GDM1 (cell line): ENCODE measurements at regions not wholly inside any gene's neighbourhood (a gene's known extent, or its start where the extent isn't known, plus 50 kb on each side); places are given as distances from the start of the nearest gene placed in this dataset.
"Not testable (repeated sequence)": the region's sequence is repeated elsewhere in the genome, so short reads cannot be mapped to it uniquely, and the experiment has no call there.

ENCODE experiments used
- DNase-seq: peaks from one replicate; lab custom pipeline; 2025; lab: John Stamatoyannopoulos, UW

DNA sequence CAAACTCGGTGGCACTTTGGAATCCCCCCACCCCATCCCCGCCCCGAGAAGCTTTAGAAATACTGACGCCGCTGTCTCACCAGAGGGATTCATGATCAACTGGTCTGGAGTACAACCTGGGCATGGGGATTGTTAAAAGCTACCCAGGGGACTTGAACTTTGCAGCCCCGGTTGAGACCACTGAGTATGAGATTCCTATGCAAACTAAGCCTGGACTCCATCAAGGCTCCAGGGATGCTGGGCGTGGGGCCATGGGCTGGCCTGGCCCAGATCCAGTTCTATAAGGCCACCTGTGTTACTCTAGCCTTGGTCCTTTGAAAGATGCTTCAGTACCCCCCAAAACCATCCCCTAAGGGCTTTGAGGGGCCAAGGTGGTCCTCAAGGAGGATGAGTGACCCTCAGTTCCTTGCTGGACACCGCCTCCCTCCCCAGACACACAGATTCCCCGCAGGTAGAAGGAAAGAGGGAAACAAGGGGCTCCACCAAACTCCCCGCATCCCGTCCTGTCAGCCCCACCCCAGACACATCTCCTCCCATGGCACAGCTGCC lies 68.5 kb downstream of the MRPL36 start:
- DNase-seq: no peak

DNA sequence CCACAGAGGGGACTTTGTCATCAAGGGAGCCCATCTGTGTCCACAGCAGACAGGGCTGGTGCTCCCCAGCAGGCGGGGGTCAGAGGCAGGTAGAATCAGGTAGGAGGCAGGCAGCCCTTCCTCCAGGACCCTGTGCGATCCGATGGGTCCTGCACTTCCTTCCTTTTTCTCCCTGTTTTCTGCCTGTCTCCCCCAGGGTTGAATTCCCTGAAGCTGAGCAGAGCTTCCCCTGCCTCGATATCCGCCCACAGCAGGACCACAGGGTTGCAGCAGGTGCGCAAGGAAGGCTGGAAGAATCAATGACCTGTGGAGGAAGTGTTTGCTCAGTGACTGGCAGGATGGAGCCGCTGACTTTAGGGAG lies 69.2 kb downstream of the MRPL36 start:
- no peak for DNase-seq

DNA sequence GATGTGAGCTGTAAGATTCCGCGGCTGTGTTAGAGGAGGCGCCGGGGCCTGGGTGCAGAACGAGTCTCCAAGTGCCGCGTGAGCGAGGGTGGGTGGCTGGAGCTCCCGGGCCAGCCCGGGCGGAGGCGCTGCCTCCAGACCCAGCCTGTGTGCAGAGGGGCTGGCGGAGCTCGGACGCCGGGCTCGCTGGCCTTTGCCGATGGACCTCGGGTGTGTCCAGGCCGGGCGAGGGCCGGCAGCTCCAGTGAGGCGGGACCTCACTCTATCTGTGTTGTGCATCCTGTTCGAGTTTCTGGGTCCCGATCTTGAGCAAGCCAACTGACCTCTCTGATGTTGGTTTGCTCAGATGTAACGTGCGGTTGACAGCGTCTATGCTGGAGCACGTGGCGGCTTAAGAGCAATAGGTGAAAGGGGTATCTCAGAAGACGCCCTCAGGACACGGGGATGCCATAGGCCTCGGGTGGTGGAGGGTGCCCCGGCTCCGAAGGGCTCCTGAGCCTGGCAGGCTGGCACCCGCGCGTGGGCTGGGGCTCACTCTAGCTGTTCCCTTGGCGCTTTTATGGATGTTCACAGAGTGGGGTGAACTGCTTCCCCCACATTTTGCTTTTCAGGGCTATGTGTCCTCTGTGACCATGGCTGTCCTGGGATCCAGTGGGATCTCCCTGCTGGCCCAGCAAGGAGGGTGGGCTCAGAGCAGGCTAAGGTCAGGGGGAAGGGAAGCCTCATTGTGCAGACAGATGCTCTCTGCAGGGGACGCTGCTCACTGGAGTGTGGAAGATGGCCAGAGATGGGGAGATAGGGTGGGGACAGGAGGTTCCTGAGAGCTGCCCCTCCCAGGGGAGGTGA lies 69.8 kb downstream of the MRPL36 start:
- DNase-seq: no peak

DNA sequence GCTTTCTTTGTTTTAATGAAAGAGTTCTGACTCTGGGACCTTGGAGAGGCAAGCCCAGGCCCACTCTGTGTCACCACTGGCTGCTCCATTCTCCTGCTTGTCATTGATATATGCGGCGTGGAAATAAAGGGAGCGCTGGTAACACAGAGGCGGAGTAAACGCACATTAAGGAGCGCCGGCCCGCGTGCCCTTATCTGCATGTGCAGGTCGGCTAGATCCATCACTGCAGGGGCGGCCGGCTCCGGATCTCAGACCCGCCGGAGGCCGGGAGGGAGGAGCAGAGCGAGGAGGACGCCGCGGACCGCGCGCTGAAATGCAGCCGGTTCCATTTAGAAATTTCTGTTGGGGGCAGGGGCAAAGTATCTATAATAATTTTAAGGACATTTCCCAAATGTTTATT lies 70.8 kb downstream of the MRPL36 start:
- DNase-seq: no peak

DNA sequence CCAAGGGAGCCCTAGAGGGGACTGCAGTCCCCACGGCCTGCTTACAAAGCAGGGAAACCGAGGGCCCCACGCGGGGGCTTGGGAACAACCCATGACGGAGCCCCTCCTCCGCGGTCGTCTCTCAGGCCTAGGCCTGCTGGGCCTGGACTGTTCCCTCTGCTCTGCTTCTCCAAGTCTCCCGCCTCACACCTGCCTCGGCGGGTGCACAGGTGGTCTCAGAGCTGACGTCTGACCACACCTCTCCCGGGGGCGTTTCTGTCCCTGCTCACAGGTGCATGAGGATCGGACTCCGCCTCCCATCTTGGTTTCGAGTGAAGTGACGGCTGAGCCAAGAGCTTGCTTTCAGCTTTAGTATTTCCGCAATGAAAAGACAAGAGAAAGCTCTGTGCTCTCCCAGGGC lies 72.1 kb downstream of the MRPL36 start:
- DNase-seq: no peak

DNA sequence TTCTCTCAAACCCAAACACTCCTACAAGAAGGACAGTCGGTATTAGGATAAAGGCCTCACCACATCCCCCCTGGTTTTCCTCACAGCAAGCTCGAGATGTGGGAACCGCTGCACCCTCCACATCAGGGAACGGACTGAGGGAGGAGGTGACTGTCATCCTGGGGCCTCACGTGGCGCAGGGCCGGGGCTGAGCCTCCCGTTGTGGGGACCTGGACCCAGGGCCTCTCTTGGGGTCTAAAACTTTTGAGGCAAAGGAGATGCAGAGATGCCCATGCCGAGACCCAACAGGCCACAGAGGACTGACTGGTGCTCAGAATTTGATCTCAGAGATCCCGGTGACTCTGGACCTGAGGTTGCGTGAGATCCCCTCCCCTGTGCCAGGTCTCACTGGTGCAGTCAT lies 72.7 kb downstream of the MRPL36 start:
- DNase-seq: no peak

DNA sequence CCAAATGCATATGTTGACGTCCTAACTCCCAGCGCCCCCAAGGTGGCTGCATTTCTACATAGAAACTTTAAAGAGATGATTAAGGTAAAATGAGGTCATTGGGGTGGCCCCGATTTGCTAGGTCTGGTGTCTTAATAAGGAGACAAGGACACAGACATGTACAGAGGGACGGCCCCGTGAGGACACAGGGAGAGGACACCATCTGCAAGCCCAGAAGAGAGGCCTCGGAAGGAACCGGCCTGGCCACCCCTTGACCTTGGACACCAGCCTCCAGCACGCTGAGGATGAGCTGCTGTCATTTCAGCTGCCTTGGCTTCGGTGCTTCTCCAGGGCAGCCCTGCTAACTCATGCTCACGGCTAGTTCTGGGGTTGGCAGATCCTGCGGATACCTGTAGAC lies 73.2 kb downstream of the MRPL36 start:
- DNase-seq: no peak

DNA sequence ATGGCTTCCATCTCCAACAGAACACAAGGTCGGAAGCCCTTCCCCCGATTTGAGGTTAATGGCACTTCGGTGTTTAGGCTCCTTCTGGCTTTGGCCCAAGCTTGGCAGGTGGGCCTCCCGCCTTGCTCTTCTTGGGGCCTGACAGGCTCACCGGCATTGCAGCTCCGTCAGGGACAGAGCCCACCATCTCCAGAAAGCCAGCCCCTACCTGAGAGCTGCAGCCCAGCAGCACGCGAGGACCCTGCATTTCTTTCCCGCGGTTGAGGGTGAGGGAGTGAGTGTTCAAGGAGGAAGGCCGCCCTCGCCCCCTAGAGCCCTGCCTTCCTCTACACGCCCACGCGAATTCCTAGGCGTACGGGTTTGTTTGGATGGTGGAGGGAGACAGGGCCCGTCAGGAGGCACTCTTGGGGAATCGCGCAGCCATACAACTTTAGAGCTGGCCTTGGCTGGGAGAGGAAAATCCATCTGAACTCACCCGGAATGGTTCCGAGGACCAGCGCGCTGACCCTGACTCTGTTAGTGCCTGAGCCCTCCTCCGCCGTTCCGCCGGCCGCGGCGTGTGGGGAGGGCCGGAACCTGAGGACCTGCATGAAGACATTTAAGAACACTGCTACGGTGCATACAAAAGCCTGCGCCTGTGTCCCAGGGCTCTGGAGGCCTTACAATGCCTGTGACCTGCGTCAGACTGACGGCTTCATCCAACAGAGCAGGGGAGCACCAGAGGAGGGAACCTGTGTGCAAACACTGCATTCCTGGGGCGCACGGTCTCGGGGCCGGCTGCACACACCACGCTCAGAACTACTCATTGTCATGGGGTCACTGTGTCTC lies 73.8 kb downstream of the MRPL36 start:
- DNase-seq: no peak

DNA sequence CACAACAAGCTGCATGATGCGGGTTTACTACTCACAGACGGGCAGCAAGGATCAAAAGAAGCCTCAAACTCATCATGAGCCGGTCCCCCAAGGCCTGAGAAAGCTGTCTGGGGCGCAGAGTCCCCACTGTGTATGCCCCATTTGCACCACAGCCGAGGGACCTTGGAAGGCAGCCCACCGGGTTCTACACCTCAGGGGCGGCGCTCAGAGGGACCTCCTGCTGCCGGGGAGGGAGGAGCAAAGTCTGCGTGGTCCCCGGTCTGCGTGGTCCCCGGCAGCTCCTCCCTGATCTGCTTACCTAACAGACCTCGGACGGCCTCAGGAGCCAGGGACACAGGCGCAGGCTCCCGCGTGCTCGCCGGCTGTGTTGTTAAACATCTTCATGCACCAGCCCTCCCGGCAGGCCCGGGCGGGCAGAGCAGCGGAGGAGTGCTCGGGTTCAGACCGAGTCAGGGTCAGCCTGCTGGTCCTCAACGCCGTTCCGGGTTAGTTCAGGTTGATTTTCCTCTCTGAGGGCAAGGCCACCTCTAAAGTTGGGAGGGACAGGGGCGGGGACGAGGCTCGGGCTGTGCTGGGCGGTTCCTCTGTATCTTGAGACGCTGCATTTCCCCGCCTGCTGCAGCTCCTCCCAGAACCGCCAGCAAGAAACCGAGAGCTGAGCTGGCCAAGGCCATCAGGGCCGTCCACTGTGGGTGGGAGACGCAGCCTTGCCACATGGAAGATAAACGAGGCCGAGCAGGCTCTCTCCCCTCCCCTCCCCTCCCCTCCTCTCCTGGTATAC lies 74.6 kb downstream of the MRPL36 start:
- no peak for DNase-seq

DNA sequence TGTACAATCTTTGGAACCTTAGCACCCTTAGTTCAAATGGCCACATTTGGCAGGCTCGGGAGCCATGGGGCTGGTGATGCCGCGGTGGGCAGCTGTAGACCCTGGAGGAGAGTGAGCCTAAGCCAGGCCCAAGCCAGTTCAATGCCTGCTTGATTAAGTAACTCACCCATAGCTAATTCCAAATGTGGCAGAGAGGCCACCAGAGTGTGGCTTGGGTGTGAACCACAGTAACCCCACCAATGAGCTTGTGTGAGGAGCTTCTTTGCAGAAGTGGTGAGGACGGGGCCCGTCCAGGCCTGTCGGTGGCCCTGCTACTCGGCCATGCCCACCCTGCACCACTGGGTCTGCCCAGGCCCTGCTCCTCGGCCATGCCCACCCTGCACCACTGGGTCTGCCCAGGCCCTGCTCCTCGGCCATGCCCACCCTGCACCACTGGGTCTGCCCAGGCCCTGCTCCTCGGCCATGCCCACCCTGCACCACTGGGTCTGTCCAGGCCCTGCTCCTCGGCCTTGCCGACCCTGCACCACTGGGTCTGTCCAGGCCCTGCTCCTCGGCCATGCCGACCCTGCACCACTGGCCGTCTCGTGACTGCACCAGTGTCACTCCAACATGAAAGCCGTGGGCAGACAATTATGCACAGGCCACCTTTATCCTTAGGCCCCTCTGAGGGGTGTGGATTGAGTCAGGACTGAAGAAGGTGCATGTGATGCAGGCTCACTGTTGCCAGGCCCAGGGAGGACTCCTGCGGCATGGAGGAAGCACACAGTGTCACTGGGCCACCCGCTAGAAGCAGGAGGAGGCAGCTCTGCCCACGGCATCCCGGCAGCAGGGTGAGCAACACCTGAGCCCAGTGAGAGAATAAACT lies 75.4 kb downstream of the MRPL36 start:
- DNase-seq: no peak

DNA sequence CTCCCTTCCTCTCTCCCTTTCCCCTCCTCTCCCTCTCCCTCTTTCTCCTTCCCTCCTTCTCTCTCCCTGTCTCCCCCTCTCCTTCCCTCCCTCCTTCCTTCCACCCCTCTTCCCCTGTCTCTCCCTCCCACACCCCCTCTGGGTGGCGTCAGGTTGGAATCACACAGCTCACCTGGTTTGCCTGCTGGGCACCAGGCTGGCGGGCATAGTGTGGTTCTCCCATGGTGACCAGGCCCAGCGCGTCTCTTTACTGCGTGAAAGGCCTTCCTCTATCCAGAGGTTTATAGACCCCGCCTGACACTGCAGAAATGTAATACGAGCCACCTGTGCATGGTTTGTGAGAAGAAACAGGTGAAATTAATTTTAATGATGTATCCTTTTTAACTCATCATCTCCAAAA lies 76.2 kb downstream of the MRPL36 start:
- no peak for DNase-seq

DNA sequence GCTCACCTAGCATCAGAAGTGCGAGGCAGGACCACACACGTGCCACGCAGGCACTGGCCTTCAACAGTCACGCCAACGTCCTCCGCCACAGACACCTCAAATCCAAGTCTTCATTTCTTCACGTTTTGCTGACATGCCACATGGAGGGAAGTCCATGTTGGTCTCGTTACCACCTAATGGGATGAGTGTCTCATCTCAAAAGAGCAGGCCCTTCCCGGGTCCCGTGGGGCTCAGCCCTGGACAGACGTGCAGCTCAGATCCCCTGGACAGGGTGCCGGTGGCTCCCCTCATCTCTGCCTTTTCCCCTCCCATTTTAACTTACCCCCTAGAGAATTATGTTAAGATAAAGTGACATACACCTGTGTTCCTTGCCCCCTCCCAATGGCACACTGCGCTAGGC lies 76.8 kb downstream of the MRPL36 start:
- DNase-seq: no peak

DNA sequence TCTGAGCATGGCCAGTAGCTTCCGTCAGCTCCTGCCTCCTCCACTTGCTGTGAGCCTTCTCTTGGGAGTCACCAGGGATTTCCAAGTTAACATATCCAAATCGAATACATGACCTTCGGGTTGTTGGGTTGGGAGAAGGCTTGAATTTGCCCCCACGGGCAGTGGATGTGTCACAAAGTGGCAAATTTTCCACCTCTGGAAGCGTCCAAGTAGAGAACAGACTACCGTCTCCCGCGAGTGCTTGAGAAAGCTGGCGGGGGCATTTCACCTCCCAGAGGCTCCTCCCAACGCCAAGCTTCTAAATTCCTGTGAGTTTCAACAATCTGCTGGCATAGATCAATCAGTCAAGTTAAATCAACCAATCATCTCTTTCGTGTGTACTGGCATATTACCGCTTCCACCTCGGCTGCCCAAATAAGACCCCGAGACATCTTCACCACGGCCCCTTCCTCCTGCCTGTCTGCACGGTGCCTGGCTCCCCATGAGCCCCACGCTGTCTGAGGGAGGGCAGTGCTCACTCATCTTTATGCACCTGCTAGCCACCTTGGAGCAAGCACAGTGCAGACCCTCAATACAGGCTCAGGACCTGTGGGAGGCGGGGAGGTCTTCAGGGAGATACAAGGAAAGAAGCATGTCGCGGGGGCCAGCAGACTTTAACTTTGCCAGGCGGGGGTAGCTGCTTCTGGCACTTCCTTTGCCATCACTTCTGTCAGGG lies 79.1 kb downstream of the MRPL36 start:
- DNase-seq: no peak

DNA sequence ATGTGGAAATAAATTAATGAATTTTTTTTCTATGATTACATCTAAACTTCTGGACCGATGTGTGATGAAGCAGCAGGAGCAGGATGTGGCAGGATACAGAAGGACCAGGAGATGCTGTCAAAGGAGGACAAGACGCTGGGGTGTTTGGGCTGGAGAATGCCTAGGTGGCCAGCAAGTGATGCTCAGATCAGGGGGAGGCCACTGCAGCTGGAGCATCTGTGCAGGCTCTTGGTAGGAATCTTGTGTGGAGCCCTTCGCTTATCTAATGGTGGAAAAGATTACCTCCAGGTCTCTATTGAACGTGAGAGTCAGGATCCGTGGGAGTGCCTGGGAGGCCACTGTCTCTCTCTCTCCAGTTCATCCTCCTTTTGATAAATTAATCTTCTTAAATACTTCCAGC lies 79.8 kb downstream of the MRPL36 start:
- DNase-seq: no peak

DNA sequence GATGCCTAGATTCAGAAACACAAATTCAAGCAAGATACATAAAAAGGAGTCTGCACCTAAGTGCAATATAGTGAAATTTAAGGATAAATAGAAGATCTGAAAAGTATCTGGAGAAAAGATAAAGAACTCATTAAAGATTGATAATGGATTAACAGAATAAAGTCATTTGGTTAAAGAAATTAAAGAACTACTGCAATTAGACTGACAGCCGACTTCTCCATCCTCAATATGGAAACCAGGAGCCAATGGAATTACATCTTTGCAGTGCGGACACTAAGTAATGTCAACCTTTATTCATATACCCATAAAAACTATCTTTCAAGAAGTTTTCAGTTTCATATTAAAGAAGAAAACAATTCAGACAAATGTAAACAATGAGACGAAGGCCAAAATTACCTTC lies 81.0 kb downstream of the MRPL36 start:
- no peak for DNase-seq

DNA sequence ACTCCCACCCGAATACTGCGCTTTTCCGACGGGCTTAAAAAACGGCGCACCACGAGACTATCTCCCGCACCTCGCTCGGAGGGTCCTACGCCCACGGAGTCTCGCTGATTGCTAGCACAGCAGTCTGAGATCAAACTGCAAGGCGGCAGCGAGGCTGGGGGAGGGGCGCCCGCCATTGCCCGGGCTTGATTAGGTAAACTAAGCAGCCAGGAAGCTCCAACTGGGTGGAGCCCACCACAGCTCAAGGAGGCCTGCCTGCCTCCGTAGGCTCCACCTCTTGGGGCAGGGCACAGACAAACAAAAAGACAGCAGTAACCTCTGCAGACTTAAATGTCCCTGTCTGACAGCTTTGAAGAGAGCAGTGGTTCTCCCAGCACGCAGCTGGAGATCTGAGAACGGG lies 89.5 kb downstream of the MRPL36 start:
- DNase-seq: not testable (repeated sequence)

DNA sequence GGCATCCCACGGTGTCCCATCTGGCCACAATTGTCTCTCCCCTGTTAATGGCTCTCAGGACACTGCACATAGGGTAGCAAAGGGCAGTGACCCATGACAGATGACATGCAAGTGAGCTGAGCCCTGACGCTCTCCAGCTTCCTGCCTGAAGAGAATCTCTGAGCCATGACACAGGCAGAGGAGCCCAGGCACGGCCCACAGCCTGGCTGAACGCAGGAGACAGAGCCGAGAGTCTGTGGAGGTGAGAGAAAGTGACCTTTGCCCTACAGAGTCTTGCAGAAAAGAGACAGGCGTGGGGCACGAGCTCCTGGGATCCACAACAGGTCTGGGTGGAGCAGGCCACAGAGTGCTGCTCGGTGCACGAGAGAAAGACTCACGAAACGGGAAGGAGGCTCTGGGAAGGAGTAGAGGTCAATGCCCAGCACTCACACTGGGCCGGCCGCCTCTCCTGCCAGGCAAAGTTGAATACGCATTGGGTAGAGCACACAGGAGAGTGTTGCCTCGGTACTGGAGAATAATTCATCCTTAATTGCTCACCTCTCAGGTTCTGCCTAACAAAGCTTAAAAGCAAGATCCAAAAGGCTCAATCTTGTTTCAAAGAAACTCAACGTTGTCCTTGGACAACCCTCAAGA lies 90.3 kb downstream of the MRPL36 start:
- no peak for DNase-seq

DNA sequence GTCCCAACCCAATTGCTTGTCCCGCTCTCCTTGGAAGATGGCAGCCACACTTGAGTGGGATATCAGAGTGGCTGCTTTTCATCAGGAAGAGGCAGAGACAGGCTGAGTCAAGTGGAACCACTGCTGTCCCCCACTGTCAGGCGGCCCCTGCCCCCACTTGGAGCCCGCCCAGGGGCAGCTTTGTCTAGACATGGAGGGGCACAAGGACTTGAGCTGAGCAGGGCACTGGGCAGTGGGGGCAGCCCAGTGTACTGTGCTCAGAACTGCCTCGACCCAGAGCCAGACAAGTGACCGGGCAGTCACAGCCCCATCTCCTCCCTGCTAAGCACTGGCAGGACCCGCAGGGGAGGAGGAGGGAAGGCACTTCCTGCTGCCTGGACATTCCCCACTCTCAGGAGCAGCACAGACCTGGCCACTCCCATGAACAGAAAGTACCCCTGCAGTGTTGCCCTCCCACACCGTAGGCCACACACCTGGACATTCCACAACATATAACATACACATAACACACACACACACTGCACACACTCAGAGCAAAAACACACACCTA lies 91.0 kb downstream of the MRPL36 start:
- no peak for DNase-seq

DNA sequence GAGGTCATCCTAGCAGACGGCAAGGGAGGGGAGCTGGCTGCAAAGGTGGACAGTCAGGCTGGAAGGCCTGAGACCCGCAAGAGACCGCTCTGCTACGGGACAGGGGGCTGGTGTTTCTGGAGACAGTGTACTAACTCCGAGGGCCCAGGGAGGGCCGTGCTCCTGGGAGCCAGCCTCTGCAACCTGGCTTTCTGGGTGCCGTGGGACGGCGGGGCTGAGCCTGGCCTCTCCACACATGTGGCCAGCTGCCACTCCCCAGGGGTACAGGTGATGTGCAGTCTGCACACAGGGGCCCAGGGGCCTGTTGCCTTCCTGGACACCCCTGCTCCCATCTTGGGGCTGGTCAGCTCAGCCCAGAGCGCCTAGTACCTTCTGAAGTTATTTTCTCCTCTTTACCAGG lies 92.2 kb downstream of the MRPL36 start:
- no peak for DNase-seq

DNA sequence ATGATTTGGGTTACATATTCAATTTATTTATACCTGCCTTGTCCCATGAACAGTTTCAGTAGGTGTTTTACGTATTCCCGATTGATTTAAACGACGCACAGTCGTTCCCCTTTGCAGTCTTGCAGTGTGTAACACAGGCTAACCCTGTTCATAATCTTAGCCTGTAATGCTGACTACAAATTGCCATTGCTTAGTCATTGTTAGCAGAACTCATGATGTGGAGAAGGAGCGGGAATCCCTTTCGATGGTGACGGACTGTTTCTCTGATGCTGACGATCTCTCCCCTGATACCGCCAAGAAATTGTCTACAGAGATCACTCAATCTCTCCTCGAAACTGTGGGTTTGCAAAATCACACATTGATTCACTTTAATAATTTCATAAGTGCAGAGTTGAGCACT lies 93.2 kb downstream of the MRPL36 start:
- DNase-seq: no peak
